PFSK-1 (cell line): ENCODE measurements at regions not wholly inside any gene's neighbourhood (a gene's known extent, or its start where the extent isn't known, plus 50 kb on each side); places are given as distances from the start of the nearest gene placed in this dataset.

ENCODE experiments used
- POLR2AphosphoS5 ChIP-seq: IDR thresholded peaks from 2 replicates; pipeline ENCODE4 v1.6.1; 2012; ENCODE audit warnings: low read depth, mild to moderate bottlenecking, control low read depth, low read length, moderate library complexity
- TF ChIP-seq, protein P1 (sequence below), 2 experiments: IDR thresholded peaks; 2 replicates each; pipeline versions ENCODE4 v1.6.1 to v1.8.0; 2011 to 2012; ENCODE audit warnings: low read depth in 2 of 2, low read length in 2 of 2, control low read depth in 1 of 2, inconsistent platforms in 1 of 2, mild to moderate bottlenecking in 1 of 2, moderate library complexity in 1 of 2; ENCODE audit not compliant: insufficient read depth in 1 of 2

DNA sequence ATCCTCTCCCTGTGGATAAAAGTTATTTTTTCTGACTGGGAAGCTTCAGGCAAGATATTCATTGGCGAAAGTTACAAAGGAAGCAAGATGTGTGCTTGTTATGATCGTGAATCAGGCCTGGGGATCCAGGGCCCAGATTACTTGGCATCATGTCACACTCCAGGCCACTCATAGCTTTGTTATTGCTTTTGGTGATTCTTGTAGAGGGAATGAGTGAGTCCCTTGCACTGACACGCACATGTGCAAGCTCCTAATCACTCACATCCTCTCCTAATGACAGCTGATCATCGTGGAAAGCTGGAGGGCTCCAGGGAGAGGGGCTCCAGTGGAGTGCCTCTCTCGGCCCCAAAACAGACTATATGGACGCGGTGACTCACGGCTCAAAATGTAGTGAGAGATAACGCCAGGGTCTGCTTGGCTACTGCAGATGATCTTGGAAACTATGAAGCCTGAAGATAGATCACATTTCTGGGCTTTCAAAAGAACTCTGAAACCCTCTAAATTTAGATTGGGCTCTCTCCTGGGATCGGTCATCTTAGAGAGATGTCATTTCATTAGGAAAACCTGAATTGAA lies 481.1 kb upstream of the USP24 start:
- TF ChIP-seq POLR2AphosphoS5: no peak
- TF ChIP-seq, protein P1, sequence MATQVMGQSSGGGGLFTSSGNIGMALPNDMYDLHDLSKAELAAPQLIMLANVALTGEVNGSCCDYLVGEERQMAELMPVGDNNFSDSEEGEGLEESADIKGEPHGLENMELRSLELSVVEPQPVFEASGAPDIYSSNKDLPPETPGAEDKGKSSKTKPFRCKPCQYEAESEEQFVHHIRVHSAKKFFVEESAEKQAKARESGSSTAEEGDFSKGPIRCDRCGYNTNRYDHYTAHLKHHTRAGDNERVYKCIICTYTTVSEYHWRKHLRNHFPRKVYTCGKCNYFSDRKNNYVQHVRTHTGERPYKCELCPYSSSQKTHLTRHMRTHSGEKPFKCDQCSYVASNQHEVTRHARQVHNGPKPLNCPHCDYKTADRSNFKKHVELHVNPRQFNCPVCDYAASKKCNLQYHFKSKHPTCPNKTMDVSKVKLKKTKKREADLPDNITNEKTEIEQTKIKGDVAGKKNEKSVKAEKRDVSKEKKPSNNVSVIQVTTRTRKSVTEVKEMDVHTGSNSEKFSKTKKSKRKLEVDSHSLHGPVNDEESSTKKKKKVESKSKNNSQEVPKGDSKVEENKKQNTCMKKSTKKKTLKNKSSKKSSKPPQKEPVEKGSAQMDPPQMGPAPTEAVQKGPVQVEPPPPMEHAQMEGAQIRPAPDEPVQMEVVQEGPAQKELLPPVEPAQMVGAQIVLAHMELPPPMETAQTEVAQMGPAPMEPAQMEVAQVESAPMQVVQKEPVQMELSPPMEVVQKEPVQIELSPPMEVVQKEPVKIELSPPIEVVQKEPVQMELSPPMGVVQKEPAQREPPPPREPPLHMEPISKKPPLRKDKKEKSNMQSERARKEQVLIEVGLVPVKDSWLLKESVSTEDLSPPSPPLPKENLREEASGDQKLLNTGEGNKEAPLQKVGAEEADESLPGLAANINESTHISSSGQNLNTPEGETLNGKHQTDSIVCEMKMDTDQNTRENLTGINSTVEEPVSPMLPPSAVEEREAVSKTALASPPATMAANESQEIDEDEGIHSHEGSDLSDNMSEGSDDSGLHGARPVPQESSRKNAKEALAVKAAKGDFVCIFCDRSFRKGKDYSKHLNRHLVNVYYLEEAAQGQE (IDR thresholded peaks at IDR 0.05; ENCODE audit: insufficient read depth in 1 of 2, low read depth in 2 of 2, low read length in 2 of 2): no peak
